GM18868 (cell line): ENCODE measurements at regions not wholly inside any gene's neighbourhood (a gene's known extent, or its start where the extent isn't known, plus 50 kb on each side); places are given as distances from the start of the nearest gene placed in this dataset.
"Not testable (repeated sequence)": the region's sequence is repeated elsewhere in the genome, so short reads cannot be mapped to it uniquely, and the experiment has no call there.

Experiments
- ATAC-seq: cut with Tn5 transposase; IDR thresholded peaks from one replicate; pipeline ENCODE4 v1.9.1; 2021; ENCODE audit warnings: mild to moderate bottlenecking, moderate library complexity; ENCODE audit not compliant: unreplicated experiment

DNA sequence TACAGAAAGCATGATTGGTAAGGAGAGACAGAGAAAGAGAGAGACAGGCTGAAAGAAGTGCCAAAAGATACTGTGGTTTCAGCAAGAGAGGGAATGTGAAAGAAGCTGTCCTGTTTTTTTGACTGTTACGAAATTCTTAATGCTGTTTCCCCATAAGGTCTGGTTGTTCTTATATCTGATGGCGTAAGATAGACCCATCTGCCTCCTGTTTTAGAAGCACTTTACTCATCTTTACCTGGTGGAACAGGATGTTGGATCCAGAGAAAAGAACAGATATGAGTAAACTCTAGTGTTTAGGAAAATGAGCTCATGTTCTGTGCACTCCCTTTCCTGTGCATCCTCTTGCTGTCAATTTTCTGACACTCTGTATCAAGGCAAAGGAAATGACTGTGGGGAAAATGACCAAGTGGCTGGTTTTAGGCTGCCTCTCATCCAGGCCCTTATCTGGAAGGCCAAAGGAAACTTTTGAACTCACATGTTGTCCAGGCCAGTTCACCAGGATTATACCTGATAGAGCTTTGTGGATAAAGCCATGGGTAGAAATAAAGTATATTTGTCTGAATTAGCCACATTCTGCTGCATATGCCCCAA lies 311.7 kb upstream of the HTR2C start:
- no peak for ATAC-seq

DNA sequence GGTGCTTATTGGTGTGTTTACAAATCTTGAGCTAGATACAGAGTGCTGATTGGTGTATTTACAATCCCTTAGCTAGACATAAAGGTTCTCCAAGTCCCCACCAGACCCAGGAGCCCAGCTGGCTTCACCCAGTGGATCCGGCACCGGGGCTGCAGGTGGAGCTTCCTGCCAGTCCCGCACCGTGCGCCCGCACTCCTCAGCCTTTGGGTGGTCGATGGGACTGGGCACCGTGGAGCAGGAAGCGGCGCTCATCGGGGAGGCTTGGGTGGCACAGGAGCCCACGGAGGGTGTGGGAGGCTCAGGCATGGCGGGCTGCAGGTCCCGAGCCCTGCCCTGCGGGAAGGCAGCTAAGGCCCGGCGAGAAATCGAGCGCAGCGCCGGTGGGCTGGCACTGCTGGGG lies 313.5 kb upstream of the HTR2C start:
- not testable (repeated sequence) for ATAC-seq

DNA sequence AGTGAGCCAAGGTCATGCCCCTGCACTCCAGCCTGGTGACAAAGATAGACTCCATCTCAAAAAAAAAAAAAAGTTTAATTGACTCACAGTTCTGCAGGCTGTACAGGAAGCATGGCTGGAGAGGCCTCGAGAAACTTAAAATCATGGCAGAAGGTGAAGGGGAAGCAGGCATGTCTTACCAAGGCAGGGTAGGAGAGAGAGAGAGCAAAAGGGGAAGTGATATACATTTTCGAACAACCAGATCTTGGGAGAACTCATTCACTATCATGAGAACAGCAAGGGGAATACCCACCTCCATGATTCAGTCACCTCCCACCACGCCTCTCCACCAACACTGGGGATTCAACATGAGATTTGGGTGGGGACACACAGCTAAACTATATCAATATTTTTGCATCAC lies 315.2 kb upstream of the HTR2C start:
- ATAC-seq: no peak

DNA sequence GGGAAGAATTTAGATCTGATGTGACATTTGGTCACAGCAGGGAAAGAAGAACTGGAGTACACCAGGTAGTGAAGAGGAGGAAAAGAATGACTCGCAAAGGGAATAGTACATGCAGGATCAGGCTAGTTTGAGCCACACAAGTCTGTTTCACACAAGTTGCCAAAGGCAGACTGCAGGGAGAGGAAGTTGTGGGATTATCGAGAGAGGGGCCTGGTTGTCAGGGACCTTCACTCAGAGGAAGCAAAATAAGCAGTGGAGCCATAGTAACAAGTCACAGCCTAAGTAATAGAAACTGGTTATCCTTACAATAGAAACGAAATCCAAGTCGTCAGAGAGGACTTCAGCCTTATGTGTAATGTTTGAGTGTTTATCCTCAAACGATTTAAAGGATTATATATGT lies 316.7 kb upstream of the HTR2C start:
- no peak for ATAC-seq

DNA sequence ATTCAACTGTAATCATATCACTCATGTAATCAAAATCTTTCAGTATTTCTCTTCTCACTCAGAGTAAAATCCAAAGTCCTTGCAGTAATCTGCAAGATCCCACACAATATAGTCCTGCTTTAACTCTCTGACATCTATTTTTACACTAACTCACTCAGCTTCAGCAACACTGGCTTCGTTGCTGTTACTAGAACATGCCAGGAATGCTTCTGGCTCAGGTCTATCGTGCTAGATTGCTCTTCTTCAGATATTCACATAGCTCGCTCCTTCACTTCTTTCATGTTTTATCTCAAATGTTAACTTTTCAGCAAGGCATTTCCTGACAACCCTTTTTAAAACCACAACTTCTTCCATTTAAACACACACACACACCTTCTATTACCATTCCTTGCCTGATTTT lies 331.7 kb upstream of the HTR2C start:
- no peak for ATAC-seq

DNA sequence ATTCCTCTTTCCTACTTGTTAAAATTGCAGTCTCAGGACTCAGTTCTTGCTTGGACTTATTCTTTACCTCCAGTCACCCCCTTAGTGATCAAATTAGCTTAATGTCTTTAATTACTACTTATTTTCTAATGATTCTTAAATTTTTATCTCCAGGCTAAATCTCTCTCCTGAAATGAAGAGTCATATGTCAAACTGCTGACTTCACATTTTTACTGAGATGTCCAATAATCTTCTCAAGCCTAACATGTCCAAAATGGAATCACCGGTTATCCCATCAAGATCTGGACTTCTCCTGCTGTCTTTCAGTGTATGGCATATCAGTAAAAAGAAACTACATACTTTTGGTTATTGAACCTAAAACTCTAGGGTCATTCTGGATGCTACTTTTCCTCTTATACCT lies 332.3 kb upstream of the HTR2C start:
- ATAC-seq: no peak

DNA sequence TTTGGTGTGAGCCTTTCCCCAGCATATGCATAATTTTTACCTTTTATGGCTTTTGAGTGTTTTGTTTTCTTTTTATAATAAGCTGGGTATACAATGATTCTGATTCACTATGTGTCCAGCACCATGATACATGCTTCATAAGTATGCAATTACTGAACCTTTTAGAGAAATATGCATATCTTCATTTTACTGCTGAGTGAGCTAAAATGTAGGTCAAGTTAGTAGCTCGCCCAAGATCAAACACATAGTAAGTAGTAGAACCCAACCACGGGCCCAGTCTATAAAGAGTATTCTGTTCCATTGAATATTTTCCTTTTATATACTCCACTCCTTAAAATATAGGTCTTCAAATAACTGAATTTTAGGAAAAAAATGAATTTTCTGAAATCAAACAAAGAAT lies 362.4 kb upstream of the HTR2C start:
- no peak for ATAC-seq

DNA sequence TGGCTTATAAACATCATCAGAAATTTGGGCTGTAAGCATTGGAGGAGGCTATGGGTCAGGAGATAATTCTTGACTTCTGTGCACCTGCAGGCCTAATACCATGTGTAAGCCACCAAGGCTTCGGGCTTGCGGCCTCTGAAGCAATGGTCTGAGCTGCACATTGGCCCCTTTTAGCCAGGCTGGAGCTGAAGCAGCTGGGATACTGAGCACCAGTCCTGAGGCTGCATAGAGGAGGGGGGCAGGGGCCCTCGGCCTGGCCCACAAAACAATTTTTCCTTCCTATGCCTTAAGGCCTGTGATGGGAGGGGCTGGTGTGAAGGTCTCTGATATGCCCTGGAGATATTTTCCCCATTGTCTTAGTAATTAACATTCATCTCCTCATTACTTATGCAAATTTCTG lies 373.0 kb upstream of the HTR2C start:
- ATAC-seq: no peak

DNA sequence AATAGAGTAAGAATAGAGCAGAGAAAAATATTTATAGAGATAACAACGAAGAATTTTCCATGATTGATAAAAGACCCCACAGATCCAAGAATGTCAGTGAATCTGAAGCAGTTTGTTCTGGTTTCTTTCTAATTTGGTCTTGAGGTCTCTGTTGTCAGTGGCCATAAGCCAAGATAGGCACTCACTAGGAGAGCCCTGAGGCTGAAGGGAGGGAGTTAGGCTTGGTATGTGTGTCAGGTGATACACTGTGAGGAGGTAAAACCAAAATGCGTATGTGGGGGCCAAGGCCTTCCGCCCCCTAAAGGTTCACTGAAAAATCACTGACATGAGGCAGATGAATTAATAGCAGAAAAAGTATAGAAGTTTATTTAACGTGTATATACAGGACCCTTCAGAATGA lies 382.3 kb upstream of the HTR2C start:
- ATAC-seq: no peak

DNA sequence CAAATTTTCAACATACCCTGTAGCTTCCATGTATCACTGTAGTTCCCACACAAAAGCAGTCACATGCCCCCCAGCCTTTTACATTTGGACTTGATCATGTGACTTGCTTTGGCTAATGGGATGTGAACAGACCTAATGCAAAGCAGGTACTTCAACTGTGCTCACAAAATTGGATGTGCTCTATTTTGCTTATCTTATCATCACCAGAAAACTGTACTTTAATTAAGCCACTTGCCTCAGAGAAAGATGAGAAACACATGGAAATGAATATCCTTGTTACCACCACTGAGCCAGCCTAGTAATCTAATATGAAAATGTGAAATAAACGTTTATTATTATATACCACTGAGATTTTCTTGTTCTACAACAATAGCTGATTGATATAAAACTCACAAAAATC lies 402.7 kb upstream of the HTR2C start:
- ATAC-seq: no peak

DNA sequence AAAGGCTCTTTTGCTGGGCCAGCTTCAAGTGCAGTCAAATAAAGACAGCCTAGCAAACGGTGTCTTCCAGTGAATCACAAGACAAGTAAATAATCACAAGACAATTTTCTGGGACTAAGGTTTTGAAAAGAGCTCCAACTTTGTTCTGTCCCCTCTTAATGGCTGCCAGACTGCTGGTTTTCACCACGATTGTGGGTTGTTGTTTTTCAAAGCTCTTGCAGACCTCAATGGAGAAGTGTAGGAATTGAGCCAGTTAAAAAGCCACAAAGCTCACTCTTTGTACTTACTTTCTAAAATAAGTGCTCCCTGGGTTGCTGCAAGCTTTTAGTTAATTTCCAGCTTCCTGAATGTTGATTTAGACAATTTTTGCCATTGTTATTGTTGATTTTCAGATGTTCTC lies 405.8 kb upstream of the HTR2C start:
- ATAC-seq: no peak

DNA sequence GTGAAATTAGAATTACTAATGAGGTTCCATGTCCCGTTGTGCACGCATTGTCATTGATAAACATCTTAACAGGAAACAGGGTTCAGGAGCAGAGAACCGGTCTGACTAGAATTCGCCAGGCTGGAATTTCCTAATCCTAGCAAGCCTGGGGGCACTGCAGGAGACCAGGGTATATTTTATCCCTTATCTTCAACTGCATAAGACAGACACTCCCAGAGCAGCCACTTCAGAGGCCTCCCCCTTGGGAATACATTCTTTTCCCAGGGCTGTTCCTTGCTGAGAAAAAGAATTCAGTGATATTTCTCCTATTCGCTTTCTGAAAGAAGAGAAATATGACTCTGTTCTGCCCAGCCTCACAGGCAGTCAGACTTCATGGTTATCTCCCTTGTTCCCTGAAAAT lies 416.6 kb upstream of the HTR2C start:
- not testable (repeated sequence) for ATAC-seq

DNA sequence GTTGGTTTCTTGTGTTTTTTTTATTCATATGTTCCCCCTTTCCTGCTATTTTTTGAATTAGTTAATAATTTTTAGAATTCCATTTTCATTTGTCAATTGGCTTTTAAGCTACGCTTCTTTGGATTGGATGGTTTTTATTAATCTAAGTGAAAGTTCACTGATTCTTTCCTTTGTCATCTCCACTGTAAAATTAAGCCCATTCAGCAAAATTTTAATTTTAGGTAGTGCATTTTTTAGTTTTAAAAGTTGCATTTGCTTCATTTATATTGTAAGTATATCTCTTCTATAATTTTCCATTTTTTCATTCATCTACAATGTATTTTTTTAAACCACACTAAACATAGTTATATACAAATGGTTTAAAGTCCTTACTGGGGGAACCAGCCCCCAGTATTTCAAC lies 417.3 kb upstream of the HTR2C start:
- ATAC-seq: no peak

DNA sequence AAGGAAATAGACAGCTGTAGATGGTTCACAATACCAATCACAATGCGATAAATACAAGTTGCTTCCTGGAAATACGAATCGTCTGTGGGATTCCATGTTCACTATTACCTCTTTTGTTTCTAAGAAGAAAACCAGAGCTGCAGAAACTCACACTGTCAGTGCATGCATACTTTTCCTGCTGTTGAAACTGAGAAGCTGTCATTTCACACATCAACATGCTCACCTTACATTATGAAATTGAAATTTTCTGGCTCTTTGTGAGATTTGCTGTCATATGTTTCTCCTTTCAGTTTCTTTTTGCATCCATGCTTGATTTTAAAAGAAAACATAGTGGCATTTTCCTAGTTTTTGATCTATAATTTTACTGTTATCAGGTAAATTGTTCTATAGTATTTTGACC lies 418.3 kb upstream of the HTR2C start:
- ATAC-seq: no peak

DNA sequence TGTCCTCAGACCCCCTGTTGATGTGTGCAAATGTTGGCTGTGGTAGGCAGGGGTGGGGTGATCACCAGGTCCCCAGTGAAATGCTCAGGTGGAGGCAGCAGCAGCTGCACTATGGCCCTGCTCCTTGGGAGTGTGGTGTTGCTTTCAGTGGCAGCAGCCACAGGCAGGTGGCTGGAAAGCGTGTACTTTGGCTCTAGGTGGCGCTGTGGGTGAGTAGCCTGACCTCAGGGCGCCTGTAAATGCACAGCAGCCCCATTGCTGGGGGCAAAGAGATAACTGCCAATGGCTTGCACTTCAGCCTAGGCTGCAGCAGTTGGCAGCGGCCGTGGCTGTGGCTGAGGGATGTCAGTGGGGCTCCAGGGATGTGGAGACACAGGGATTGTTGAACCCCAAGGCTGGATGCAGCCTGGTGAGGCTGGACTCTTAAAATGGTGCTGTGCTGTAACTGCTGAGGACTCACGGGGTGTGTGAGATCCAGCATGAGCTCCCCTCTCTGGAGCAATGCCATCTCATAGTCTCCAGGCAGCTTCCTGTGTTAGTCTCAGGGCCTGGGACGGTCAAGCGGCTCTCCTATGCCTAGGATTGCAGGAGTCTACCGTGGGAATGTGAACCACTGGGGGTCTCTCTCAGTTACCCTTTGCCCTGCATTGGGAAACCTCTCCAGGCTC lies 421.7 kb upstream of the HTR2C start:
- ATAC-seq: no peak

DNA sequence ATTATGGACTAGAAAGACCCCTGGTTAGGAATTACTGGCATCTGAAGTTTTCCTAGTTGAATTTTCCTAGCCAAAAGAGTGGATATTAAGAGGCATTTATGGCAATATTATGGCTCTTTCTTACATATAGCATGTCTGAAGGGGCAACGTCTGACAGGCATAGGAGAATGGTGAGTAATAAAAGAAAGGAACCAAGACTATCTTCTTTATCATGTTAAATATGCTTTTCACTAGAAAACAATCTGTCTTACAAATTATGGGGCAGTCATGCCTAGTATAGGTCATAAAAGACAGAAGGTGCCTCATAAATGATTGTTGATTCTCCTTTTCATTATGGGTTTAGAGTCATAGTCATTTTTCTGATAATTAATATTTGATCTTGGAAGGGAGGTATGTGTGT lies 431.1 kb upstream of the HTR2C start:
- ATAC-seq: no peak

DNA sequence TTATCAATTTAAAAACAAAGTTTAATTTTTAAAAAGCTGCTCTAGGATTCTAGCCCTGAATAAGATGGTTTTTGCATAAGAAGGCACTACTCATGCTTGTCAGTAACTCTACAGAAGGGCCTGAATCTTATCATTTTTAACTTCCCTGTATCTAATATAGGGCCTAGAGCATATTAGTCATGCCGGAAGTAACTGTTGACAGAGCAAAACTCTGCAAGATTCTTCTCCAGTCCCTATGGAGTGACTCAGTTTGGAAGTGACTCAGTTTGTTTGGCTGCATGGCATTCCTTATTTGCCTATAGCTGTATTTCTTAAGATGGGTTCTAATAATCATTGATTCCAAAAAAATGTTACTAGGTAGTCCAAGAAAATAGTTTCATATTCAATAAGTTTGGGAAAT lies 431.8 kb upstream of the HTR2C start:
- ATAC-seq: no peak

DNA sequence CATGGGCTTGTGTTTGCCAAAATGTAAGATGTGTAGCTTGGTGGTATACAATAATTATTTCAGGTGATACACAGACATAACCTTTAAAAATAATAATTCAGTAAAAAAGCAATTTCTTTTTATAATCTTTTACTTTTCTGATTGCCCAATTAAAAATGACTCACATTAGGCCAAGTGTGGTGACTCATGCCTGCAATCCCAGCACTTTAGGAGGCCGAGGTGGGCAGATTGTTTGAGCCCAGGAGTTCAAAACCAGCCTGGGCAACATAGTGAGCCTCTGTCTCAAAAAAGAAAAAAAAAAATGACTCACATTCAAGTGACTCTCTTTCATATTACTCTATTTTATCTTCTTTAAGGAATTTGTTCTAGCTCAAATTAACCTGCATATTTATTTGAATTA lies 449.4 kb upstream of the HTR2C start:
- ATAC-seq: no peak

DNA sequence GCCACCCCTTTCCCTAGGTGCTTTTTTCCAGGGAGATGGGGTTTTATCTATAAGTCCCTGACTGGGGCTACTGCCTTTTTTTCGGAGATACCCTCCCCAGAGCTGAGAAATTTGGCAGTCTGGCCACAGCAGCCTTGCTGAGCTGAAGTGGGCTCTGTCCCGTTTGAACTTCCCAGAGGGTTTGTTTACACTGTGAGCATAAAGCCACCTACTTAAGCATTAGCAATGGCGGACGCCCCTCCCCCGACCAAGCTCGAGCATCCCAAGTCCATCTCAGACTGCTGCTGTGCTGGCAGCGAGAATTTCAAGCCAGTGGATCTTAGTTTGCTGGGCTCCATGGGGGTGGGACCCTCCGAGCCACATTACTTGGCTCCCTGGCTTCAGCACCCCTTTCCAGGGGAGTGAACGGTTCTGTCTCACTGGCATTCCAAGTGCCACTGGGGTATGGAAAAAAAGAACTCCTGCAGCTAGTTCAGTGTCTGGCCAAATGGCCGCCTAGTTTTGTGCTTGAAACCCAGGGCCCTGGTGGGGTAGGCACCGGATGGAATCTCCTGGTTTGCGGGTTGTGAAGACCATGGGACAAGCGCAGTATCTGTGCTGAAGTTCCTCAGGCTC lies 456.4 kb upstream of the HTR2C start:
- ATAC-seq: no peak

DNA sequence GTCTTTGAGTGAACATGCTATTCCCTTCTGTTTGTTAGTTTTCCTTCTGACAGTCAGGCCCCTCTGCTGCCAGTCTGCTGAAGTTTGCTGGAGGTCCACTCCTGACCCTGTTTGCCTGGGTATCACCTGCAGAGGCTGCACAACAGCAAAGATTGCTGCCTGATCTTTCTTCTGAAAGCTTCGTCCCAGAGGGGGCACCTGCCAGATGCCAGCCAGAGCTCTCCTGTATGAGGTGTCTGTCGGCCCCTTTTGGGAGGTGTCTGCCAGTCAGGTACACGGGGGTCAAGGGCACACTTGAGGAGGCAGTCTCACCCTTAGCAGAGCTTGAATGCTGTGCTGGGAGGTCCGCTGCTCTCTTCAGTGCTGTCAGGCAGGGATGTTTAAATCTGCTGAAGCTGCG lies 456.9 kb upstream of the HTR2C start:
- no peak for ATAC-seq

DNA sequence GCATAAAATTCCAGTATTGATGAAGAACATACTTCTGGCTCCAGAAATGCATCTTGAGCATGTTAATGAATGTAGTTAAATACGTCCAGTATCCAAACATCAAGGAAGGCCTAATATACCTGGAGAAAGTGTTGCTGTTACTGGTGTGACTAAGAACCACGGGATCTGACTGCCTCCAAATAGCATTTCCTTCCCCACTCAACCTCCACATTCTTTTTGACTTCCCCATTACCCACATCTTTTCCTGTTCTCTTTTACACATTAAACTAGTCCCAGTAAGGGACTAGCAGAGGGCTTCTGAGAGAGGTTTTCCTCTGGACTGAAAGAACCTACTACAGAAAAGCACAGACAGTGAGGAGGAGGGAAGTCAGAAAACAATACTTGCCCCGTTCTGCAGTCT lies 482.8 kb upstream of the HTR2C start:
- ATAC-seq: no peak

DNA sequence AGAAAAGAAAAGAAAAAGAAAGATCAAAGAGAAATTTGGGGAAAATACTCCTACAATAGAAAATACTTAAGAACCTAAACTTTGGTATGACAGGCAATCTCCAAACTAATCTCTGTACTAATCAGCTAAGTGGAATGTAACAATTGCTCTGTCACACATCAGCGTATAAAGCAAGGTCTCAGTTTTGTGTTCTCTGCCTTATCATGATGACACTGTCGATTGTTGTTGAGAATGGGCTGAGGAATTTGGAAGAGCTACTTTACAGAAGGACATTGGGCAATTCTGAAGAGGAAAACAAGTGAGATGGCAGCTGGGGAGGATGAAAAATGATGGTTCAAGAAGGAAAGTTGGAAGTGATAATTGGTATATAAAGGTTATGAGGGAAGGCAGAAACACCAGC lies 486.0 kb upstream of the HTR2C start:
- ATAC-seq: no peak

DNA sequence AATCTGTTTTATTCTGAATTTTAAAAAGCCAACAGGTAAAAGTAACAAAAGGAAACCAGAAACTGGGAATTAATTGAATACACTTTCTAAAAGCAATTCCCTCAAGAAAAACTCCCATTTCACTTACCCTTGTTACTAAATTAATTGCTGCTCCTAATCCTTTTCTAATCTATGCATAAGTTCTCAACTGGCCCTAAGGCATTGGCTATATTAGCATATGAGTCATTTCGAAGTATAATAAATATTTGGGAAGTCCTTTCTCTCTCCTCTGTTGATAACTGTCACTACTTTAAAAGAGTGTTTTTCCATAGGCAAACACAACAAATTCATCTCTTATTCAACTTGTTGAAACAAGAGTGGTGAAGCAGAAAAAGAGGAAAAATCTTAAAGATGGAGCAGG lies 486.5 kb upstream of the HTR2C start:
- ATAC-seq: no peak
